Tibial artery (tissue), 4 donors: ENCODE measurements at regions not wholly inside any gene's neighbourhood (a gene's known extent, or its start where the extent isn't known, plus 50 kb on each side); places are given as distances from the start of the nearest gene placed in this dataset.

Experiments used
- DNase-seq, 2 donors: peaks; one replicate each; pipeline ENCODE4 v3.0.0-alpha.2; 2019
- H3K27ac ChIP-seq, 2 donors: fragments of 200-600 bp; sonication (generic) in 1 of 2; 1 replicate in 1 of 2; 2 replicates in 1 of 2; pipeline ENCODE4 v1.5.1; 2018 to 2019; ENCODE audit warnings: mild to moderate bottlenecking in 1 of 2
- H3K27me3 ChIP-seq, 2 donors: fragments of 200-600 bp; sonication (generic) in 1 of 2; one replicate each; pipeline versions ENCODE4 v1.5.1 to v1.6.0; 2016 to 2019
- H3K36me3 ChIP-seq, 3 donors: fragments of 200-600 bp; sonication (generic) in 2 of 3; one replicate each; pipeline ENCODE4 v1.5.1; 2016 to 2019; ENCODE audit warnings: mild to moderate bottlenecking in 2 of 3
- H3K4me1 ChIP-seq, 4 donors: fragments of 200-600 bp; sonication (generic) in 2 of 4; 1 replicate in 3 of 4; 2 replicates in 1 of 4; pipeline ENCODE4 v1.5.1; 2016 to 2019
- H3K4me3 ChIP-seq, 2 donors: fragments of 200-600 bp; sonication (generic) in 1 of 2; 1 replicate in 1 of 2; 2 replicates in 1 of 2; pipeline ENCODE4 v1.5.1; 2018 to 2019; ENCODE audit warnings: mild to moderate bottlenecking in 2 of 2
- H3K9me3 ChIP-seq, 3 donors: fragments of 200-600 bp; sonication (generic) in 1 of 3; one replicate each; pipeline ENCODE4 v1.5.1; 2016 to 2019
- intact Hi-C: fragments of 100-400 bp; cut with DNase I; formaldehyde crosslinking; loops from one replicate; pipeline ENCODE4 v1.15.0; 2023; ENCODE audit warnings: low total_unique reads
- TF ChIP-seq, protein P1 (sequence below), 2 experiments: fragments of 200-600 bp in 1 of 2; fragments of 450-650 bp in 1 of 2; IDR thresholded peaks; one replicate each; pipeline ENCODE4 v1.5.1; 2017 to 2019; ENCODE audit warnings: antibody characterized with exemption in 2 of 2, mild to moderate bottlenecking in 1 of 2, moderate library complexity in 1 of 2

DNA sequence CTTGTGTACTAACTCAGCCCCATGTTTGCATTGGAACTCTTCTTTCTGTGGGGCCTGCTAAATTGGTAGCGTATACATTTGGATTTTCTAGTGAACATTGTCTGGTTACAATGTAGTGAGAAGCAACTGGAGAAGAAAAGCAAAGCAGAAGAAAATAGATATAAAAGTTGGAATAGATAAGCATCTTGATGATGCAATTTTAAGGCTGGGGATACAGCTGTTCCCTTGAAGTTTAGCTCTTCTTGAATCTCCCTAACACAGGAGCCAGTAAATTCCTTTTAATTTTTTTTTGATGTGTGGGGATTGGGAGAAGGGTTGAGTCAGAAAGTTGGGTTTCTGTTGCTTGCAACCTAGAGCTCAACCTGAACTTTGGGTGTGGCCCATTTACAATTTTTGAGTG is 308.1 kb downstream of the STIM2 start:
- Histone ChIP-seq H3K27ac (no peak overlapping the region), H3K9me3 (no peaks in the 10 kb centered on the region), H3K4me1 (no peaks in the 10 kb centered on the region), H3K4me3 (no peak overlapping the region), H3K36me3 (no peaks in the 10 kb centered on the region), H3K27me3 (no peaks in the 10 kb centered on the region)
- TF ChIP-seq, protein P1, sequence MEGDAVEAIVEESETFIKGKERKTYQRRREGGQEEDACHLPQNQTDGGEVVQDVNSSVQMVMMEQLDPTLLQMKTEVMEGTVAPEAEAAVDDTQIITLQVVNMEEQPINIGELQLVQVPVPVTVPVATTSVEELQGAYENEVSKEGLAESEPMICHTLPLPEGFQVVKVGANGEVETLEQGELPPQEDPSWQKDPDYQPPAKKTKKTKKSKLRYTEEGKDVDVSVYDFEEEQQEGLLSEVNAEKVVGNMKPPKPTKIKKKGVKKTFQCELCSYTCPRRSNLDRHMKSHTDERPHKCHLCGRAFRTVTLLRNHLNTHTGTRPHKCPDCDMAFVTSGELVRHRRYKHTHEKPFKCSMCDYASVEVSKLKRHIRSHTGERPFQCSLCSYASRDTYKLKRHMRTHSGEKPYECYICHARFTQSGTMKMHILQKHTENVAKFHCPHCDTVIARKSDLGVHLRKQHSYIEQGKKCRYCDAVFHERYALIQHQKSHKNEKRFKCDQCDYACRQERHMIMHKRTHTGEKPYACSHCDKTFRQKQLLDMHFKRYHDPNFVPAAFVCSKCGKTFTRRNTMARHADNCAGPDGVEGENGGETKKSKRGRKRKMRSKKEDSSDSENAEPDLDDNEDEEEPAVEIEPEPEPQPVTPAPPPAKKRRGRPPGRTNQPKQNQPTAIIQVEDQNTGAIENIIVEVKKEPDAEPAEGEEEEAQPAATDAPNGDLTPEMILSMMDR (IDR thresholded peaks at IDR 0.05): no peak
- intact Hi-C loops: no loop called here
- no peak for DNase-seq

DNA sequence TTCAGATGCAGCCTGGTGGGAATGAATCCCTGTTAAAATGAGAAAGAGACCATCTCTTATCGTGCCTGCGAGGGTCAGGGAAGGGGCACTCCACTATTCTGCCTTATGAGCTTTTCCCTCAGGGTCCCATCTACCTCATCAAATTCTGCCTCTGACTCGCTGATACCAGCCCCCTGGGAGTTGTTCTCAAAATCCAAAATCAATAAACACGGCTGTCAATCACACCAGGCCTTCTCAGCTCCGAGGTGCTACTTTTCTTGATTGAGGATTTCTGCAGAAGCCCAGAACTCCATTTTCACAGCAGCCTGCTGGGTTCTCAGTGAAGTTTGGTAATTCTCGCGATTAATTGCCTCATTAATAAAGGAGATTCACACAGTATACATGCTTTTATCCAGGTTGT is 312.6 kb downstream of the STIM2 start:
- H3K27me3 ChIP-seq: no peaks in the 10 kb centered on the region
- H3K4me3 ChIP-seq: no peak overlapping the region
- no peak overlapping the region for H3K27ac ChIP-seq
- no peaks in the 10 kb centered on the region for H3K4me1 ChIP-seq
- no peaks in the 10 kb centered on the region for H3K9me3 ChIP-seq
- intact Hi-C loops: no loop called here
- no peaks in the 10 kb centered on the region for H3K36me3 ChIP-seq
- no peak for DNase-seq
- TF ChIP-seq, protein P1 (IDR thresholded peaks at IDR 0.05): no peak

DNA sequence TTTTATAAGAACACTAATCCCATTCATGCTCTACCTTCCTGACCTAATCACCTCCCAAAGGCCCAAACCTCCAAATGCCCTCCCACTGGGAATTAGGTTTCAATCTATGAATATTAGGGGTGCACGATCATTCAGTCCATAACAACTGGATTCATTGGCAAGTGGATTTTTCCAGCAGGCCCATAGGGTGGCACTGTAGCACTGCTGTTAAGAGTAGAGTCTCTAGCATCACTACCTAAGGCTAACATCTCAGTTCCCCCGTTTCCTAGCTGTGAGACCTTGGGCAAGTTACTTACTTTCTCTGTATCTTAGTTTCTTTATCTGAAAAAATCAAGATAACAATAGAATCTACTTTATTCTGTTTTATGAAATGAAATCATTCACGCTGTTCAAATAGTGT is 315.8 kb downstream of the STIM2 start:
- Histone ChIP-seq H3K4me1 (no peaks in the 10 kb centered on the region), H3K36me3 (no peaks in the 10 kb centered on the region), H3K27me3 (no peaks in the 10 kb centered on the region), H3K27ac (no peak overlapping the region), H3K4me3 (no peak overlapping the region), H3K9me3 (no peaks in the 10 kb centered on the region)
- DNase-seq: no peak
- intact Hi-C loops: no loop called here
- TF ChIP-seq, protein P1 (IDR thresholded peaks at IDR 0.05): no peak

DNA sequence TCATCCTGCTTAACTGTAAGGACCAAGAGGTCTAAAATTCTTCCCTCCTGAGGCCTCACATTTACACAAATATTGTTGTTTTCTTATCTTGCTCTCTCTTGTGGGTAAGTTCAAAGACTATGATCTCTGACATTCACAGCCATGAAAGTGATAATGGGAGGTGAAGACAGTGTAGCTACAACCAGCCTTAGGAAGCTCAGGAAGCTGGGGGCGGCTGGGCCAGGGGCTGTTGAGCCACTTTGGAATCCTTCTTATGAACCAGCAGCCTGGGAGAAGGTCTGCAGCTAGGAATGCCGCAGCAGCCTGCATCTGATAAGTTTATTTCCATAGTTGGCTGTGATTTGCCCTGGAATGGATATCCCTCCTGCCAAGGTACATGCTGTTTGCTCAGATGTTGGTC is 316.2 kb downstream of the STIM2 start:
- H3K27ac ChIP-seq: no peak overlapping the region
- no peaks in the 10 kb centered on the region for H3K9me3 ChIP-seq
- no peak overlapping the region for H3K4me3 ChIP-seq
- no peaks in the 10 kb centered on the region for H3K4me1 ChIP-seq
- TF ChIP-seq, protein P1 (IDR thresholded peaks at IDR 0.05): no peak
- H3K36me3 ChIP-seq: no peaks in the 10 kb centered on the region
- no peak for DNase-seq
- intact Hi-C loops: no loop called here
- H3K27me3 ChIP-seq: no peaks in the 10 kb centered on the region

DNA sequence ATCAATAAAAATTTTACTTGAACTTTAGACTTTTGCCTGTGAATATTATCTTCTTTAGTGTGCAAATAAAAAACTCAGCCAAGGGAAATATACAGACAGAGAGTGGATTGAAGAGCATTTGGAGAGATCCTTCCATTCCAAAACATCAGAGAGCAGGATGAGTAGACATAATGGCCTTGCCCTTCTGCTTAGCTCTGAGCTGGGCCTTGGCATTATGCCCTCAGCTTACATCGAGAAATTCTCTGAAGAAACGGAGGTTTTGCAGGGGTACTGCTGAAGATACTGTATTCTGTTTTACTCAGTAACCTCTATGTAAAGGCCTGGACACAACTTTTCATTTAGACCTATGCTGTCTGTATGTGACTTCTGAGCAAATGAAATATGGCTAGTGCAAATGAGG is 317.4 kb downstream of the STIM2 start:
- TF ChIP-seq, protein P1 (IDR thresholded peaks at IDR 0.05): no peak
- intact Hi-C loops: no loop called here
- no peak overlapping the region for H3K27ac ChIP-seq

DNA sequence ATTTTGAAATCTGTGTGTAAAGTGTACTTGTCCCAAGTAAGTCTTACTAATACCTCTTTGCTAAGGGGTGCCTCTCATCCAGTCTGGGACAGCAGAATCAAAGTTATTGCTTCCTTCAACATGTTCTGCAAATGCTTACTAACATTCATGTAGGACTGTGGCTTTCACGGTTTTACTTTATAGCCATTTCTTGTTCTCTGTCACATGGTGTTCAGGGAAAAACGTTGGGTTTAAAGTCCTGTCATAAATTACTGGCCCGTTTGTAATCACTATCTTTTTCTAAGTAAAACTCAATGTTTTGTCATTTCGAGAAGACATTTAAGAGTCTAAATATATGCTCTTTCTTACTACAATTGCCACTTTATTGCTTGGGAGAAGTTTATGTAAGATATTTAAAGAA is 321.1 kb downstream of the STIM2 start:
- intact Hi-C loops: no loop called here
- H3K4me1 ChIP-seq: no peaks in the 10 kb centered on the region

More for the DNA sequence above, 317.4 kb downstream of the STIM2 start:
- no peaks in the 10 kb centered on the region for H3K36me3 ChIP-seq
- DNase-seq: no peak
- no peaks in the 10 kb centered on the region for H3K4me1 ChIP-seq
- H3K9me3 ChIP-seq: no peaks in the 10 kb centered on the region
- no peak overlapping the region for H3K4me3 ChIP-seq
- no peaks in the 10 kb centered on the region for H3K27me3 ChIP-seq

More for the DNA sequence above, 321.1 kb downstream of the STIM2 start:
- TF ChIP-seq, protein P1 (IDR thresholded peaks at IDR 0.05): no peak
- DNase-seq: no peak
- Histone ChIP-seq H3K36me3 (no peaks in the 10 kb centered on the region), H3K9me3 (no peaks in the 10 kb centered on the region), H3K27ac (no peak overlapping the region), H3K27me3 (no peaks in the 10 kb centered on the region), H3K4me3 (no peak overlapping the region)
